ENCODE measurements at regions not wholly inside any gene's neighbourhood (a gene's known extent, or its start where the extent isn't known, plus 50 kb on each side); places are given as distances from the start of the nearest gene placed in this dataset.

DNA sequence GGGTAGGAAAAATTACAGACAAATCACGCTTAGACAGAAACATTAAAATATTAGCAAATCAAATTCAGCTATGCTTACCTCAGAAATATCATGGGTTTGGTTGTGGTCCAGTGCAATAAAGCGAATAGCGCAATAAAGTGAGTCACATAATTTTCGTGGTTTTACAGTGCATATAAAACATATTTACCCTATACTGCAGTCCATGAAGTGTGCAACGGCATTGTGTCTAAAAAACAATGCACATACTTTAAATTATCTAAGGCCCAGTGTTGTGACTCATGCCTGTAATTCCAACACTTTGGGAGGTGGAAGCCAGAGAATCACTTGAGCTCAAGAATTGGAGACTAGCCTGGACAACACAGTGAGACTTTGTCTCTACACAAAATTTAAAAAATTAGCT, 195.7 kb upstream of the IL1RAPL1 start:
- no peak for TF ChIP-seq POLR2AphosphoS5 (IDR thresholded peaks at IDR 0.05)
- TF ChIP-seq POLR2A (IDR thresholded peaks at IDR 0.05): no peak

Measured in suprapubic skin (tissue), 4 donors.